ENCODE measurements at regions not wholly inside any gene's neighbourhood (a gene's known extent, or its start where the extent isn't known, plus 50 kb on each side); places are given as distances from the start of the nearest gene placed in this dataset.

- 88 to 91% methylated on average over 7 of the region's 7 CpGs for WGBS, 2 donors
- no peak for DNase-seq
- peaks cover 0 to 5% of the 10 kb centered on the region in 2 donors for H3K4me1 ChIP-seq
- no peak overlapping the region for H3K4me3 ChIP-seq (replicated peaks in 1 of 3)
- no peak overlapping the region for H3K27ac ChIP-seq
- no peaks in the 10 kb centered on the region for H3K9me3 ChIP-seq
- H3K36me3 ChIP-seq, result no peaks in the 10 kb centered on the region
- TF ChIP-seq CTCF (IDR thresholded peaks at IDR 0.05) (no peak), POLR2A (IDR thresholded peaks at IDR 0.05) (no peak)
- H3K27me3 ChIP-seq, result no peaks in the 10 kb centered on the region
- intact Hi-C loops (cut with DNase I), result no loop called here
These were observed 58.0 kb downstream of the ARL6IP4 start for GRCh38 chr12:123038486-123038885.

DNA sequence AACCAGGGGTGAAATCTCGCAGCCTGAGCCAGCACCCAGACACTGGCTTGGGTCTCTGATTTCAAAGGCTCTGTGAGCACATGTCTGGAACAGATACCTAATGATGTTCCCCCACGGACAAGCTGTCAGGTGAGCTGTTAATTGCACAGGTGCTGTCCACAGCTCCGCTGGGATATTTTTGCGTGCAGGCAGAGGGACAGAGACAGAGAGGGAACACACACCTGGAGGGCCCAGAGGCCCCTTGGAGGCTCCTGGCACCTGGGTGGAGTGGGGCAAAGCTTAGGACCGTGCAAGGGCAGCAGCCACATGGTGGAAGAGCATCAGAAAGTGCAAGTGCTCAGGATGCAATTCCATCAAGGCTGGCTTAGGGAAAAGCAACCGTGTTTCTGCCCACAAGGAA lies 57.3 kb downstream of the ARL6IP4 start:
- intact Hi-C loops (cut with DNase I), result no loop called here
- TF ChIP-seq POLR2A (IDR thresholded peaks at IDR 0.05), result no peak
- no peak for TF ChIP-seq CTCF (IDR thresholded peaks at IDR 0.05)
- Histone ChIP-seq H3K4me1 (peaks cover 0 to 8% of the 10 kb centered on the region in 2 donors), H3K4me3 (replicated peaks in 1 of 3) (no peak overlapping the region), H3K27ac (no peak overlapping the region), H3K9me3 (no peaks in the 10 kb centered on the region), H3K36me3 (no peaks in the 10 kb centered on the region), H3K27me3 (no peaks in the 10 kb centered on the region)
- WGBS, 2 donors, result 89 to 94% methylated on average over 6 of the region's 6 CpGs
- DNase-seq, result no peak

- no peak for DNase-seq
- Histone ChIP-seq H3K27ac (no peak overlapping the region), H3K36me3 (no peaks in the 10 kb centered on the region), H3K9me3 (no peaks in the 10 kb centered on the region), H3K4me3 (replicated peaks in 1 of 3) (no peak overlapping the region), H3K4me1 (peaks cover 0 to 14% of the 10 kb centered on the region in 2 donors), H3K27me3 (no peaks in the 10 kb centered on the region)
- WGBS, 2 donors, result 93% methylated on average over 4 of the region's 4 CpGs
- intact Hi-C loops (cut with DNase I), result no loop called here
- TF ChIP-seq CTCF (IDR thresholded peaks at IDR 0.05), result no peak
- no peak for TF ChIP-seq POLR2A (IDR thresholded peaks at IDR 0.05)
These were observed 56.2 kb downstream of the ARL6IP4 start for GRCh38 chr12:123036466-123037285.

DNA sequence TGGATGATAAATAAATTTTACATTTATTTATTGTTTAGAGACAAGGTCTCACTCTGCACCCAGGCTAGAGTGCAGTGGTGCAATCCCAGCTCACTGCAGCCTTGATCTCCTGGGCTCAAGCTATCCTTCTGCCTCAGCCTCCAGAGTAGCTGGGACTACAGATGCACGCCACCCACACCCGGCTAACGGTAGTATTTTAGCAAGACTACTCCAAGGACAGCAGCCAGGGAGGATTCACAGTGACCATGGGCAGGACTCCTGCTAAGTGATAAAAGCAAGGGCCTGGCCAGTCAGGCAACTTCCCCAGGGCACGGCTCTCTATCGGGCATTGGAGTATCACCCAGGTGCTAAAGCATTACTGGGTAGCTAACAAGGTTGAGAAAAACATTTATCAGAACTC lies 55.4 kb downstream of the ARL6IP4 start:
- H3K36me3 ChIP-seq, result no peaks in the 10 kb centered on the region
- intact Hi-C loops (cut with DNase I), result no loop called here
- H3K4me3 ChIP-seq (replicated peaks in 1 of 3), result no peak overlapping the region
- 93 to 98% methylated on average over 4 to 5 of the region's 5 CpGs for WGBS, 2 donors
- H3K27me3 ChIP-seq, result no peaks in the 10 kb centered on the region
- no peak for TF ChIP-seq POLR2A (IDR thresholded peaks at IDR 0.05)
- no peak for TF ChIP-seq CTCF (IDR thresholded peaks at IDR 0.05)
- H3K27ac ChIP-seq, result no peak overlapping the region
- no peak for DNase-seq
- H3K4me1 ChIP-seq, result peaks cover 0 to 14% of the 10 kb centered on the region in 2 donors
- H3K9me3 ChIP-seq, result no peaks in the 10 kb centered on the region

DNA sequence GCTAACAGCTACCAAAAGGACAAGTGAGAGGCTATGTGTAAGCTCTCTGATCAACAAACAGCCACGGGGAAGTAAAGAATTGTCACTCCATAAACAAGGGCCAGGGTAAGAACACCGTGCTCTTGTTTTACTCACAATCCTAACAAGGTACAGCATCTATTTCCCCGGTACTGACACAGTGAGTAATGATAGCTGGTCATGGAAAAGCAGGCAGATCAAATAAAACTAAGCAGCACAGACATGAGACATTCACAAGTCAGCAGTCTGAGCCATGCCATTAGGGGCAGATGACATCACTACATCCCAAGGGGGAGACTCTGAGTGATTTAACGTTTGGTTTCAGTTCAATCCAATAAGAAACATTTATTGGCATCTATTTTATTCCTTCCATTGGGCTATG lies 54.4 kb downstream of the ARL6IP4 start:
- intact Hi-C loops (cut with DNase I), result no loop called here
- H3K27ac ChIP-seq, result no peak overlapping the region
- no peak for TF ChIP-seq CTCF (IDR thresholded peaks at IDR 0.05)
- TF ChIP-seq POLR2A (IDR thresholded peaks at IDR 0.05), result no peak

More for the DNA sequence above, 54.4 kb downstream of the ARL6IP4 start:
- DNase-seq, result no peak
- Histone ChIP-seq H3K4me3 (replicated peaks in 1 of 3) (no peak overlapping the region), H3K9me3 (no peaks in the 10 kb centered on the region), H3K4me1 (peaks cover 0 to 14% of the 10 kb centered on the region in 2 donors), H3K27me3 (no peaks in the 10 kb centered on the region), H3K36me3 (no peaks in the 10 kb centered on the region)
- 78% methylated on average over 4 of the region's 4 CpGs for WGBS, 2 donors
